GM10248 (cell line): ENCODE measurements at regions not wholly inside any gene's neighbourhood (a gene's known extent, or its start where the extent isn't known, plus 50 kb on each side); places are given as distances from the start of the nearest gene placed in this dataset.

Source experiments
- CTCF ChIA-PET: fragments of 300-600 bp; sonication (Branson Sonifier 250); formaldehyde crosslinking; extraction: SDS; loops from one replicate; lab custom pipeline; 2021; ENCODE audit warnings: antibody characterized with exemption; lab: Yijun Ruan, JAX
- POLR2A ChIA-PET: fragments of 350-650 bp; sonication (Branson Sonifier 250); formaldehyde crosslinking; extraction: SDS; loops from one replicate; lab custom pipeline; 2020; ENCODE audit warnings: antibody characterized with exemption; lab: Yijun Ruan, JAX
- DNase-seq: peaks from one replicate; pipeline ENCODE4 v3.0.0; 2012; ENCODE audit errors: extremely low spot score
- CTCF ChIP-seq: IDR thresholded peaks from 2 replicates; pipeline ENCODE4 v1.5.1; 2012; ENCODE audit warnings: mild to moderate bottlenecking, low read depth; ENCODE audit errors: extremely low read depth, missing control alignments, control extremely low read depth

- no peak for DNase-seq
- ChIA-PET CTCF (no interaction called here), POLR2A (no interaction called here)
- no peak for TF ChIP-seq CTCF
Measured at GRCh38 chr19:30671367-30671619, 299.1 kb downstream of the ZNF536 start.

- TF ChIP-seq CTCF, result no peak
- ChIA-PET CTCF (interaction anchor here (1.5 to 6.1 kb wide), 3 partner anchors 12 to 1913 kb away, joined by 3 to 59 read pairs (median 15); no protein-coding TSS in a partner anchor), POLR2A (no interaction called here)
- no peak for DNase-seq
Measured at GRCh38 chr19:30670562-30671366, 298.6 kb downstream of the ZNF536 start.

- no peak for DNase-seq
- ChIA-PET POLR2A (no interaction called here), CTCF (interaction anchor here (0.7 to 6.1 kb wide), 8 partner anchors 8 to 1914 kb away, joined by 3 to 59 read pairs (median 10); no protein-coding TSS in a partner anchor)
- no peak for TF ChIP-seq CTCF
Measured at GRCh38 chr19:30670011-30670329, 297.8 kb downstream of the ZNF536 start.

DNA sequence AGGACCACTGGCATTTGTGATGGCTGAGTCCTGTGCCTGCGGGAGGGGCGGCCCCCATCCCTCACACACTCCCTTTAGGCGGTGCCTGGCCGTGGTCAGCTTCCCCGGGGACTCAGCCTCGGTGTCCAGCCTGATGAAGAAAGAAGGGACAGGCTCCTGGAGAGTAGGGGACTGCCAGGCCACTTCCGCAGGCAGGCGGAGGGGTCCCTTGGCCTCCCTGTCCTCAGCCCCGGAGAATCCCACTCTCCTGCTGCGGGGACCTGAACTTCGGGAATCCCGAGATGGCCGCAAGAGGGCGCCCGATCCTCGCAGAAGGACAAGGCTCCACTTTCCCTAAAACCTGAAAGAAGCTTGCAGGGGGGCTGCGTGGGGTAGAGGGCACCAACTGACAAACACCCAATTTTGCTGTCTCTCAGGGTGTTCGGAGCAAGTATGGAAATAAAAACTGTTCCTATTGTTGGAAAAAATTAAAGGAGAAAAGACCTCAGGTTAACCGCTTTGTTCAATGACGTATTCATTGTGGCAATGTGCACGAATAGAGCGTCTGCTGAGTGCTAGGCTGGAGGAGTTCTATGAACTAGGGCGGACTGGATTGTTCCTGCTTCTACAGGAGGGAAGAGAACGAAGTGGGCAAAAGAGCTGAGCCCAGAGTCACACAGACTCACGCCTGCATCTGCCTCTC, 297.3 kb downstream of the ZNF536 start:
- peak; percentile 83 for TF ChIP-seq CTCF
- POLR2A ChIA-PET, result no interaction called here
- CTCF ChIA-PET, result interaction anchor here (0.7 to 6.1 kb wide), 8 partner anchors 9 to 1915 kb away, joined by 3 to 59 read pairs (median 10); no protein-coding TSS in a partner anchor
- peak; percentile 56 for DNase-seq

- CTCF ChIA-PET, result interaction anchor here (1.9 to 6.1 kb wide), 6 partner anchors 10 to 1555 kb away, joined by 5 to 59 read pairs (median 22); no protein-coding TSS in a partner anchor
- no peak for DNase-seq
Measured at GRCh38 chr19:30668521-30669155, 296.5 kb downstream of the ZNF536 start.

More at GRCh38 chr19:30668521-30669155, 296.5 kb downstream of the ZNF536 start:
- TF ChIP-seq CTCF, result no peak
- POLR2A ChIA-PET, result no interaction called here
